Inferior parietal cortex (tissue), 1 donor: ENCODE measurements at regions not wholly inside any gene's neighbourhood (a gene's known extent, or its start where the extent isn't known, plus 50 kb on each side); places are given as distances from the start of the nearest gene placed in this dataset.

Source experiments
- DNase-seq: peaks from one replicate; pipeline ENCODE4 v3.0.0-alpha.2; 2016; ENCODE audit errors: extremely low spot score

DNA sequence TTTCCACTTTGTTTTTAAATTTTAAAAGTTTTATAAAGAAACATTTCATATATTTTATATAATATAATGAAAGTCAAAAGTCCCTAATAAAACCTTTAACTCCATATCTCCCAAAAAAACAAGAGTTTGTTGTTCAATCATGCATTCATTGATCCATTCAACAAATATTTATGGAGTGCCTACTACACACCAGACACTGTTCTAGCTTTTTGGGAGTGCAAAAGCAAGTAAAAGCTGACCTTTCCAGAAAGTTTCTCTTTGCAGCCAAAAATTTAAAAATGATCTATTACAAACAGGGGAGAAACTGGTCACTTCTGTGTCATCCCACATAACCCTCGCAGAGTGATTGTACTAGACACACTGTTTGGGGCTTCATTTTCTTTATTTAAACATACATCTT, 740.0 kb upstream of the TBX3 start:
- DNase-seq, result no peak

DNA sequence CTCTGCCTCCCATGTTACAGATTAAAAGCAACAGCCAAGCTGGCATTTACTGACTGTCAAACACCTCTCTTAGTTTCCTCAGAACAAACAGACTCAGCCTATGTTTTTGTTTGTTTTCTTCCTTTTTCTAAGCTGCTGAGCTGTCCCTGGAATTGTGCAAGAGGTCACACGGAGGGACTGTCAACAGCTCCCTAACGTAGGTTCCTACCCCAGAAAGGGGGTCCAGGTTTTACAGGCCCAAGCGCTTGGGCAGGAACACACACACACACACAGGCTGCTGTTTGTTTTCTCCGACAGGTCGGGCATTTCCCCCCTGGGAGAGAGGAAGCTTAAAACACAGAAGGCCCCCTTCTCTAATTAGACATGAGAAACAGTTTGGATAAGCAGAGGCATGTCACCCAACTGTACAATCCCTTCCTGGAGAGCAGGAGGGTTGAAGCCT, 739.6 kb upstream of the TBX3 start:
- DNase-seq, result no peak

DNA sequence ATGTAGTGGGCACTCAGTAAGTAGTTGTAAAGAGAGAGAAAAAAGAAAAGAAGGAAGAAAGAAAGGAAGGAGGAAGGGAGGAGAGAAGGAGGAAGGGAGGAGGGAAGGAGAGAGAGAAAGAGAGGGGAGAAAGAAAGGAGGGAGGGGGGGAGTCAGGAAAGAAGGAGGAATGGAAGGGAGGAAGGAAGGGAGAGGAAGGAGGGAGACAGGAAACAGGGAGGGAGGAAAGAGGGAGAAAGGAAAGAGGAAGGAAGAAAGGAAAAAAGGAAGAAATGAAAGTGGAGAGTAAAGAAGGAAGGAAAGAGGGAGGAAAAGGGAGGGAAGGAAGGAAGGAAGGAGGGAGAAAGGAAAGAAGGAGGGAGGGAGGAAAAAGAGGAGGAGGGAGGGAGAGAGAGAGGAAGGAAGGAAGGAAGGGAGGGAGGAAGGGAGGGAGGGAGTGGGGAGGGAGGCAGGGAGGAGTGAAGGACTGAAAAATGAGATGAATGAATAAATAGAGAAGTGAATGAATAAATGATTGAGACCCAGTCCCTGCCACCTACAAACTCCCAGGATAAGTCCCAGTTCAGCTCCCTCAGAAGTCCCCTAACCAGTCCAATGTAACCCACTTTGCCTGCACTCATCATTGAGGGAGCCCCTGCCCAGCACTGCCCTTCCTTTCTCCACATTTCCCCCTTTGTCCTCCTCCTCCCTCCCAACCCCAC, 739.0 kb upstream of the TBX3 start:
- no peak for DNase-seq

DNA sequence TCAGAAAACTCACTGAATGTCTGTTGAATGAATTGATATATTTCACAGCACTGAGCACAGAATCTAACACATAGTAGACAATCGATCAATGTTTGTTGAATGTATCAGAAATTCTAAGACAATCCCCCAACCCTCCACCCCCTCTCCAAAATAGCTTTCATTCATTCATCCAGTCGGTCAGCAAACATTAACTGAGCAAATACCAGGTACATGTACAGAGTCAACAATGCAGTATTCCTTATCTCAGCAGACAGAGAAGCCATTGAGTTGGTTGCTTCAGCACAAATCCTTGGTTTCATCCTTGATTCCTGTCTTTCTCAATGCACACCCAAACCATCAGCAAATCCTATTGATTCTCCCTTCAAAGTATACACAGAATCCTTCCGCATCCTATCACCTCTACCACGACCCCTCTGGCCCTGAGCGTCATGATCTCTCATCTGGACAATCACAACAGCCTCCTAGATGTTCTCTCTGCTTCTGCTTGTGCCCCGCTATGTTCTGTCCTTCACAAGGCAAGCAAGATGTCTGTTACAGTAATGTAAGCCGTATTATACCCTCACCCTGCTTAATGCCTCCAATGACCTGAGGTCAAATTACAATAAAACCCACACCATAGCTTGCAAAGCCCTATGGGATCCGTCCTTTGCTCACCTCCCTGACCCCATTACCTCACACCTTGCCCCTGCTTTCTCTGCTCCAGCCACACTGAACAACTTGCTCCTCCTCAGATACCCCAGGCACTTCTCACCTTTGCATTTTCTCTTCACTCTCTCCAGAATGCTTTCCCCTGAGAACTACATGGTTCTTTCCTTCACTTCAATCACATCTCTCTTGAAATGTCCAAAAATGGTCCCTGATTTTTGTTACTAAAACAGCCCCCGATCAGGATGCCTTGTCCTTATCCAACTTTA, 738.1 kb upstream of the TBX3 start:
- DNase-seq, result no peak

DNA sequence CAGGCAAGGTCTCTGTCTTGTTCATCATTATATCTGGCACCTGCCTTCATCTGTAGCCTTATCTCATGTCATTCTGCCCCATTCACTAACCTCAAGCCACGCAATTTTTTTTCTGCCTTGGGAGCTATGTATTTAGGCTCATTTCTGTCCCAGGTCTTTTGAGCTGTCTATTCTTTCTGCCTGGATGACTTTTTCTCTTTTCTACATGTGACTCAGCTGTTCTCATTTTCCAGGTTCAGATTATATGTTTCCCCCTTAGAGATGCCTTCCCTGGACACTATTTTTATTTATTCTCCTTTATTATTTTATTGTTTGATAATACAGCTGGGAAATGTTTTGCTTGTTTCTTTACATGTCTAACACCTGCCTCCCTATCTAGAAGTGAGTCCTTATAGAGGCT, 737.4 kb upstream of the TBX3 start:
- DNase-seq, result no peak

DNA sequence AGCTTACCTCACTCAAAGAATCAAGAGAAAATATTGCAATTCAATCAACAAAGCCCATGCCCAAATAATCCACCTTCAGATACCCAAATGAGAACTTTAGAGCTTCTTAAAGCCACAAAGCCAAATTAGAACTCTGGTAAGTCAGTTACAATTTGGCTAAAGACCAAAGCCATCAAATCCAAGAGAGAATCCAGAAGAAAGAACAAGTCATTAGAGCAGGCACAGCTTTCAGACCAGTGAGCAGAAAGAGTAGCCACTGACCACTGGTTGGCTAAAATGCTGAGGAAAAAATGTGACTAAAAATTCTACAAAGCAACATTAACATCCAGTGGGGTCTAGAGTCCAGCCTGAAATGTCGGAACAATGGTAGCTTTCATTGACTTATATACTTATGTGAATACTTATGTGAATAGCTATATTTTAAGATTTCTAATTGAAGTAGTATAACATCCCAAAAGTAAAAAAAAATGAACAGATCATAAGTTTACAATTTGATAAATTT, 735.2 kb upstream of the TBX3 start:
- DNase-seq, result no peak

DNA sequence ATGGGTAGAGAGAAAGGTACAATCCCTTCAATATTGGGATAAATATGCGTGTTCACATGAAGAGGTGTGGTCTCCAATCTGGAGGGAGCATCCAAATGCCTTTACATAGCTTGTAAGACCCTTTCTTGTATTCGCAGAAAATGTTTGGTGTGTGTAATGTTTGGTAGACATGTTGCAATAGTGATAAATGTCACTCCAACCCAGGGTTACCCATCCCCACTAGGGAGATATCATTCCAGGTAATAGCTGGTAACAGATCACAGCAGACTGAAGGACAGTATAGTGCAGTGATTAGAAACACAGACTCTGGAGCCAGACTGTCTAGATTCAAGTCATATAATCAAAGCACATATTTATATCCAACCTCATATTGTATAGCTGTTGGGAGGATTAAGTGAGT, 733.6 kb upstream of the TBX3 start:
- DNase-seq, result no peak

DNA sequence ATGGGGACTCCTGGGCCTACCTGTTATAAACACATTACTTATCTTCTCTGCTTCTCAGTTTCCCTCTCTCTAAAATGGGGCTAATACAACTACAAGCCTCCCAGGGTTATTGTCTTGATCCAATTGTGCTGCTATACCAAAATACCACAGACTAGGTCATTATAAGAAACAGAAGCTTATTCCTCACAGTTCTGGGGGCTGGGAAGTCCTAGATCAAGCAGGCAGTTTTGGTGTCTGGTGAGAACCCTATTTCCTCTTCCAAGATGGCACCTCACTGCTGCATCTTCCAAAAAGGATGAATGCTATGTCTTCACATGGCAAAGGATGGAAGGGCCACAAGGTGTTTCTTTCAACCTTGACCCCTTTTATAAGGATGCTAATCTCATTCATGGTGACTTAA, 732.9 kb upstream of the TBX3 start:
- no peak for DNase-seq

DNA sequence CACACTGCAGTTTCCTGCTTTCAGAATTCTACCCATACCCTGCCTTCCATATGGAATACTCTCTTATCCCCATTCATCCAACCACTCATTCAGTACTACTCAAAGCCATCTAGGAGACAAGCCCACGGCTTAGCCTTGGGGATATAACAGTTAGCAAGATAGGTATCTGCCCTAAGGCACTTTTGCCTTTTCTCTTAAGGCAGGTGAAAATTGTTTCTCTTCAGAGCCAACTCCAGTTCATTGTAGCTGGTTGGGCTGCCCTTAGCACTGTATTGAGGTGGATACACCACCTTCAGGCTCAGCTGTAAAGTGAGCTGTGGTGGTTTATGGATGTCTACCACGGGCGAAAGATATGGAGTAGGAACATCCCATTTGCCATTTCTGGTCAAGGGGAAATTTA, 729.7 kb upstream of the TBX3 start:
- no peak for DNase-seq

DNA sequence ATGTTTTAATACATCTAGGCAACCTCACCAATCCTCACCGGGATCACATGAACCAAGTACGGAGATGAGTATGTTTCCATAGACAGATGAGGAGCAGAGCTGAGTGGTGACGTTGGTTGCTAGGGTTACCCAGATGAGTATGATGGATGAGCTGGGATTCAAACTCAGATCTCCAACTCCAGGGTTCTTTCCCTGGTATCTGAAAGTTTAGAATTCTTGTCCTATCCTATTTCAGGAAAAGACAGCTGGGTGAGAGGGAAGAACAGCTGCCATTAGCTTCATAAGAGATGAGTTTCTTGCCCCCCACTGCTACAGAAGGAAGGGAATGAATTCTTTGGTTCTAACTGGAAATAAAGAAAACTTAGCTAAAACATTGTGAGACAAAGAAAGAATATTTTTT, 728.9 kb upstream of the TBX3 start:
- DNase-seq, result no peak

DNA sequence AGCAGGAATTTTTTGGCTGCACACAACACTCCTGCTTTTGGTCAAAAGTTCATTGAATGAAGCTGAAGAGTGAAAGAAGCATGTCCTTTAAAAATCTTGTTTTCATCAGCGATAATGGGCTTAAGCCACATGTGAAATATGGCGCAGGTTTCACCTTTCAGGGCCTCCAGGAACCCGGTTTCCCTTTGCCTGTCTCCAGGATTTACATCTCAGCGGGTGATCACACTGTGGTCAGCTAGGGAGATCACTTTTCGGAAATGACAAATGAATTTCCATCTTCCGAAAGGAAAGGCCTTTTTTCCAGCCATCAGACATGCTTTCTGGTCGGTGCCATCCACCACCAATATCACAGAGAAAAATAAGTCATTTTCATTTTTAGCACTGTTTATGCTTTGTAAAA, 727.1 kb upstream of the TBX3 start:
- DNase-seq, result no peak

DNA sequence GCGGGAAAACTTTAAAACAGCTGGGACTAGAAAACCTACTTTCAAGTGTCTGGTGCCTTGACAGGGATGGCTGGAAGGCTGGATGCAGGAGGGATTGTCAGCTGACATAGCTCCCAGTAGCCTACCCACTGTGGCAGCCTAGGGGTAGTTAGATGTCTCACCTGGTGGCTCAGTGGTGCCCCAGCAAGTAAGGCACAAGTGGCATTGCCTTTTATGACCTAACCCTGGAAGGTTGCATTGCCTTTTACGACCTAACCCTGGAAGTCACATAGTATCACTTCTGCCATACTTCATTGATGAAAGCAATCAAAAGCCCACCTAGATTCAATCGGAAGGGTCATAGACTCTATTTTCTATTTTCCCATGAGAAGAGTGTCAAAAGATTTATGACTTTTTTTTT, 724.7 kb upstream of the TBX3 start:
- DNase-seq, result no peak

DNA sequence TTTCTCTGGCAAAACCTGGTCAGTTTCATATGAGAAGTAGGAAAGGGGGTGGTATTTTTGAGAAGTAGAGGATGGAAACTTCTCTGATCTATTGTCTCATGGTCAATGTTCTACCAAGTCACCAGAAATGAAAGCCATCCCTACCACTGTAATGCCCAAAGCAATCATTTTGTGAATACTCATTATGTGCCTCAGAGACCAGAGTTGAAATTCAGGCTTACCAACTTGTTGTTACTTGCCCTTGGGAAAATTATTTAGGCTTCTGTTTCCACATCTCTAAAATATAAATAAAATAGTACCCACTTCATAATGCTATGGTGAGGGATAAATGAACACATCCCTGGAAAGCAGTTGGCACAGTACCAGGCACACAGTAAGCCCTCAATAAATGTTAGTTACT, 723.7 kb upstream of the TBX3 start:
- no peak for DNase-seq

DNA sequence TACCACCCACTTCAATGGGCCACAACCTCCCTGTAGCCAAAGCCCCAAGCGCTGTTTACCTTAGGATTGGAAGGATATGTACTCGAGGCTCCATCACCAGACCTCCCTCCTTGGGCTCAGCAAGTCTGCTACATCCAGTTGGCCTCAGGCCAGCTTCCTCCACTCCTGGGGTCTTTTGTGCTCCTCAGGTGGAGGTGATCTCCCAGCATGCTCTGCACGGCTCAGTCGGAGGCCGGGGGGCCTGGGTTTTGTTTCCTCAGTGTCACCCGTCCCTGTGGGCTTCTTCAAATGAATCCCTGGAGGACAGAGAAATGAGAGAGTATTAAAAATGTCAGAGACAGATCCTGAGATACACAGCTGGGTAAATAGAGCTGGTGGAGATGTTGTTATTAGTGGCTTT, 723.1 kb upstream of the TBX3 start:
- DNase-seq, result no peak

DNA sequence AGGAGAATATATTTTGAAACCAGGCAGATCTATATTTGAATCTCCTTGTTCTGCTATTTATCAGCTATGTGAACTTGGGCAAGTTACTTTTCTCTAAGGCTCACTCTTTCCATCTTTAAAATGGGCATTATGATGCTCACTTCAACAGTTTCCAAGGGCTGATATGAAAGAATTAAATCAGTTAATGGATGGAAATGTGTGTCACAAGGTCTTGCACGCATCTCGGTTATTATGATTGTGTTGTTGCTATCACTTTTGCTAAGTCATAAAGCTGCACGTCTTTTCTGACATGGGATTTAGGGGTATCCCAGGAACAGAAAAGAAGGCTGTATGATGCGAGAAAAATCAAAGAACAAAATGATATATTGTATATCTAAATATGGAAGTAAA, 721.5 kb upstream of the TBX3 start:
- DNase-seq, result no peak

DNA sequence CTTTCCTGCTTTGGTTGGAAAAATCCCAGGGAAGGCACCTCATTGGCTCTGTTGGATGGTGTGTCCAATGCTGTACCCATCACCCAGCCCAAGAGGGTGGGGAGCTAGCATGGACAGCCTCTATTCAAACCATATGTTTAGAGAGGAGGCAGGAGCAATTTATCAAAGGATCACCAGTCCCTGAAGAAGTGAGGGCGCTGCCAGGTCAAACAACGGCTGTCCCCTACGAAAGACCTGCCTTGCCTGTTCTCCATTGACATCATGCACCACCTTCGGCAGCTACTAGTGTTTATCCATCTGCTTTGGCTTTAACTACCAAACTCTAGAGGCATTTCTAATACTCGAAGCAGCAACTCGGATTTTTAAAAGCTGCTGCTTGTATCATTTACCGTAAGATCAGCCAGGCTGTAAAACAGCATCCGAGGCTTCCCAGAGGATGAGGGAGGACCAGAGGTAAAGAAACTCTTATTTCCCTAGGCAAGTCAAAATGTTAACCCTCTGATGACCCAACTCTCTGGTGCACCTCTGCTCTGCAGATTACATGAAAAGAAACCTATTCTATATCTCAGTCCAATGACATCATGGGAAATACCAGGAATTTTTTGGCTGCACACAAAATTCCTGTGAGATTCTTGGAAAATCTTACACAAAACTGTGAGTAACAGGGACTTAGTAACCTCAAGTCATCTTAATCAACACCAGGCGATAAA, 720.9 kb upstream of the TBX3 start:
- DNase-seq, result no peak

DNA sequence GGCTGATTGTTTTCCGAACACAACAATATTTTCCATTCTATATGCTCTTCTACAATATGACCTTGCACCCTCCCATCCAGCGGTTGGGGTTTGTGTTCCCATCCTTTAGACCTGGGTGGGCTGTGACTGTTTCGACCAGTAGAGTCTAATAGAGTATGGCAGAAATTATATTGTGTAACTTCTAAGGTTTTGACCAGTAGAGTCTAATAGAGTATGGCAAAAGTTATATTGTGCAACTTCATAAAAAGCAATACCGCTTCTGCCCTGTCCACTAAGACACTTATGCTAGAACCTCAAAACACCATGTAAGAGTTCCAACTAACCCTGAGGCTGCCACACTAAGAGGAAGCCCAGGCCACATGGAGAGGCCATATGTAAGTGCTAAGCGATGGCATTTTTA, 719.7 kb upstream of the TBX3 start:
- DNase-seq, result no peak

DNA sequence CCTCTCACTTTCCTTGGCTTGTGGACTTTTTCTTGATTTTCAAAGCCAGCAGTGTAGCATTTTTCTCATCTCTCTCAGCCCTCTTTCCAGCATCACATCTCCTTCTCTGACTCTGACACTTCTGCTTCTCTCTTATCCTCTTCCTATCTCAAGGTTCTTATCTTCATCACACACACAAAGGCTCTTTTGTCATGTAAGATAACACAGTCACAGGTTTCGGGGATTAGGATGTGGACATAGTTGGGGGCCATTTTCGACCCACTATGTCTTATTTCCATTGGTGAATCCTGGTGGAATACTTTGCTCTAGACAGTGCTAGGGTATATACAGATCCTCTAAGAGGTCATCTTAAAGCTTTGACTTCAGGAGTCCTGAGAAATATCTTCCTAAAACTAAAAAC, 719.3 kb upstream of the TBX3 start:
- no peak for DNase-seq

DNA sequence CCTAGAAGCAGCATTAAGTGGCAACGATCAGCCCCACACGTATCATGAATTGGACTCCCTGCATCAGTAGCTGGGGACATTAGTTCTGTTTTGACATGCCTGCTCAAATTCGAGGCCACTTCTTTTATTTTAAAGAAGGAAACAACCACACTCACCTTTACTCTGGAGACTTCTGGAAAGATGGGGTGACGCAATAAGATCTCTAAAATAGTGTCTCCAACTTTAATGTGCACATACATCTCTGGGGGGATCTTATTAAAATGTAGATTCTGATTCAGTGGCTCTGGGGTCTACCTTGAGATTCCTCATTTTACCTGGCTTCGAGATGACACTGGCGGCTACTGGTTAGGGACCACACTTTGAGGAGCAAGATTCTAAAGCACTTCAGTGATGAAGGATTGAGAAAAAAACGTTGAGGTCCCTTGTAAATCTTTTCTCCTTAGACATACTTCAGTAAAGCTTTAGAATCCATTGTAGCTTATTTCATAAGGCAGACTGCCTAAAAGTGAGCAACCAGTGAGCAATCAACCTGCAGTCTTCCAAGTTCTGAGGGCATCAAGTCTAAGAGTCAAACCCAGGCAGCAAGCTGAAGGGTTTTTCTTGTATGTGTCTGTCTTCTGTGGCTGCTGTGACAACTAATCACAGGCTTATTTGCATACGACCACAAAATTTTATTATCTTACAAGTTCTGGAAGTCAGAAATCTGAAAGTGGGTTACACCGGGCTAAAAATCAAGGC, 718.6 kb upstream of the TBX3 start:
- DNase-seq, result no peak

DNA sequence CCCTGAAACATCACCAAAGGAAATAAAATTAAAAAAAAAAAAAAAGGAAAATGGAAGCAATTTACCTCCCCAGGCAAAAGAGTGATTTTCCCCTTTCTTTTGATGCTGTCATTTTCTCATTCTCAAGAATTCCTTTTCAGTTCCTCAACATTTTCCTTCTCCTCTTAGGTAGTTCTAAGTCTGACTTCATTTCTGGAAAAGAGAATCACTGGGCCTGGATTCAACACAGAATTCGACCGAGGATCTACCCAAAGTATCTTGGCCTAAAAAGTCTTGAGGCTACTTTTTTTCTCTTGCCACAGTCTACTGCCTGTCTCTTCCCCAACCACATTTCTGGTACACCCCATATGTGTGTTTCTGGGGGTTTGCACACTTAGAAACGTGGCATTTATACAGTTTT, 717.8 kb upstream of the TBX3 start:
- no peak for DNase-seq

DNA sequence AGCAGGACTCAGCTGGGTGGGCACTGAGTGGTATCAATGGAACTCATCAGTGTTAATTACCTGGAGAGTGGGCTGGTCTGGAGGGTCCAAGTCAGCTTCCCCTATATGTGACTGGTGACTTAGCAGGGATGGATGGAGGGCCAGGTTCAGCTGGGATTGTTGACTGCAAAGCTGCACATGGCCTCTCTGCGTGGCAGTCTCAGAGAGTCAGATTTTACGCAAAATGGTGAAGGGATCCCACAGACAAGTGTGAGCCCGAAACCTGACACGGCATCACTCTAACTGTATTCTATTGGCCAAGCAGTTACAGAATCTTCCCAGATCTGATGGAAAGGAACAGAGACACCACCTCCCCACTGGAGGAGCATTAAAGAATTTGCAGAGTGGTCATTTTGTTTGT, 716.0 kb upstream of the TBX3 start:
- DNase-seq, result no peak

DNA sequence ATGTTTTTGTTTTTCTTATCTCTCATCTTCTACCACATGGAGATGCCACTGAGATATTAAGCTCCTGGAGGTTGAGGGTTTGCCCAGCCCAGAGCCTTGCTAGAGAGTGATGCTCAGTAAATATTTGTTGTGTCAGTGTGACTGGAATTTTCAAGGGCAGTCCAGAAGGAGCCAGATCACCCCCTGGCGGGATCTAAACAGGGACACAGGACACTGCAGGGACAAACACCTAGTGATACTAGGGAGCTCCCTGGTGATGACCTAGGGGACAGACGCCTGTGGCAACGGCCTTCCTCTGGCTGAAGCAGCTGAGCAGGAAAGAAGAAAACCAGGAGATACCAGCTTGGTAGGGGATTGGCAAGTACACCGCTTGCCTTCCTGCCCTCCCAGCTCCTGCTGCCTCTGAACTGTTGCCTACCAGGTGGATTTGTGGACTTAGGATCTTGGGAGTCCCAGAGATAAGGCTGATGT, 714.4 kb upstream of the TBX3 start:
- no peak for DNase-seq
